ENCODE measurements at regions not wholly inside any gene's neighbourhood (a gene's known extent, or its start where the extent isn't known, plus 50 kb on each side); places are given as distances from the start of the nearest gene placed in this dataset.

DNA sequence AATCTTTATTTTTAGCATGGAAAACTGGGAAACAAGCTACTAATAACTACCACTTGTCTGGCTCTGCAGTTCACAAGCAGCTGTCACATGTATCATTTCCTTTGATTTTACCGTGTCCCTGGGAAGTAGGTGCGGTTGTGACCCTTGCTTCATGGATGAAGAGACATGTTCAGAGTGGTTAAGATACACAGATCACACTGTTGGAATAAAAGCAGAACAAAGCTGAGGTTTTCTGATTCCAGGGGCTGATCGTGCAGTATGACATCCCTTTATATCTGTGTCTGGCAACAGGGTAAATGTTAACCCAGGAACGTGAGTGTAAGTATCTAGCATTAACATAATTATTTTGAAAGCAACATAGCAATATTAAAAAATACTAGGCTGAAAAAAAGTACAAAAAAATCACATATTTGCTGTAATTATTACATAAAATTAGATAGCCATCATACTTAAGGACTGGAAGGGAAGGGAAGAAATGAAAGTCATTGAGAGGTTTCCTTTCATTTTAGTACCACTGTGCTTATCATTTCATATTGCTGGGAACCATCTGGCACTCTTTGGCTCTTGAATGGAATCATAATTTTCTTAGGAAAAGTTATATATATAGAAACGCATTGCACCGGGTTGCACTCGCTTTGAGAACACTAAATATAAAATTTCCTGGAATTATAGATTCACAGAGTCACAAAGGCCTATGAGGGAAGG lies 62.8 kb upstream of the PAXBP1 start:
- WGBS, 2 donors: 78 to 84% methylated on average over 7 of the region's 7 CpGs
- Histone ChIP-seq H3K4me3 (no peak overlapping the region), H3K27me3 (no peaks in the 10 kb centered on the region), H3K9me3 (peaks cover 0 to 13% (median 3%) of the 10 kb centered on the region in 4 donors), H3K36me3 (no peaks in the 10 kb centered on the region), H3K27ac (no peak overlapping the region), H3K4me1 (peaks cover 0 to 3% (median 0%) of the 10 kb centered on the region in 4 donors)
- TF ChIP-seq CTCF (IDR thresholded peaks at IDR 0.05): no peak
- no peak for TF ChIP-seq POLR2A (IDR thresholded peaks at IDR 0.05)
- TF ChIP-seq EP300 (IDR thresholded peaks at IDR 0.05): no peak
- no peak for DNase-seq (ENCODE audit: low spot score in 2 of 2)

DNA sequence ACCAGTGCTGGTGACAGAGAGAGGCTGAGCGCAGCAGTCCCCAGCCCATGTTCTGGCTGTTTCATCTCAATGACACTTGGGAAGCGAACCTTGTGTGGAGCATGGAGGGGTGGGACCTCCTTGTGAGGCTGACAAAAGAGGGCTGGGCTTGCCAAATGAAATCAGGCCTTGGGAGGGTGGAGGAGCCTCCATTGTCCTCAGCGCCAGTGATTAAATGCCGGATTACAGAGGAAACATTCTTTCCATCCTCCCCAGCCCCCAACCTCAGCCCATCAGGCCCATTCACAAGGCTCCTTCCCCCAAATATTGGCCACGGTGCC lies 63.3 kb upstream of the PAXBP1 start:
- 49 to 50% methylated on average over 5 of the region's 5 CpGs for WGBS, 2 donors

DNA sequence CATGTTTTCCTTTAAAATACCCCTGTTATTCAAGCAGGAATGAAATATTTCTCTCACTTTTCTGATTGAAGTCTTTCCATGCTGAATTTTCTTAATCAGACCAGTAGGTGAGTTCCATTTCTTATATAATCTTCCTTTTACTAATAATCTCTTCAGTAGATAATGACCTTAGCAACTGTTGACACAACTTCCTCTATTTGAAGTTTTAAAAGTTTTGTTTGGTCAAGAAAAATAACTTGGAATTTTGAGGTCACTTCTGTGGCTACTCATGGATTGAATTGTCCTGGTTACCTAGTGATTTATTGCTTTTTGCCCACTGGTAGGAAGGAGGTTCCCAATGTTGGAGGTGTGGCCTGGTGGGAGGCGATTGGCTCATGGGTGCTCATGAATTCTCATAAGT lies 70.6 kb upstream of the PAXBP1 start:
- no peak for DNase-seq (ENCODE audit: low spot score in 2 of 2)
- peaks cover 0 to under 1% (median 0%) of the 10 kb centered on the region in 4 donors for H3K9me3 ChIP-seq
- no peaks in the 10 kb centered on the region for H3K4me1 ChIP-seq
- H3K27ac ChIP-seq: no peak overlapping the region
- WGBS, 2 donors: 88 to 95% methylated on average over 1 of the region's 1 CpG
- no peaks in the 10 kb centered on the region for H3K36me3 ChIP-seq
- no peaks in the 10 kb centered on the region for H3K27me3 ChIP-seq
- H3K4me3 ChIP-seq: no peak overlapping the region
- TF ChIP-seq CTCF (IDR thresholded peaks at IDR 0.05) (no peak), POLR2A (IDR thresholded peaks at IDR 0.05) (no peak), EP300 (IDR thresholded peaks at IDR 0.05) (no peak)

More for the DNA sequence above, 63.3 kb upstream of the PAXBP1 start:
- TF ChIP-seq CTCF (IDR thresholded peaks at IDR 0.05) (no peak), POLR2A (IDR thresholded peaks at IDR 0.05) (no peak), EP300 (IDR thresholded peaks at IDR 0.05) (no peak)
- no peak overlapping the region for H3K27ac ChIP-seq
- H3K36me3 ChIP-seq: no peaks in the 10 kb centered on the region
- peaks cover 0 to 3% (median 0%) of the 10 kb centered on the region in 4 donors for H3K4me1 ChIP-seq
- no peaks in the 10 kb centered on the region for H3K27me3 ChIP-seq
- peaks cover 0 to 13% (median 3%) of the 10 kb centered on the region in 4 donors for H3K9me3 ChIP-seq
- DNase-seq (ENCODE audit: low spot score in 2 of 2): no peak
- no peak overlapping the region for H3K4me3 ChIP-seq

DNA sequence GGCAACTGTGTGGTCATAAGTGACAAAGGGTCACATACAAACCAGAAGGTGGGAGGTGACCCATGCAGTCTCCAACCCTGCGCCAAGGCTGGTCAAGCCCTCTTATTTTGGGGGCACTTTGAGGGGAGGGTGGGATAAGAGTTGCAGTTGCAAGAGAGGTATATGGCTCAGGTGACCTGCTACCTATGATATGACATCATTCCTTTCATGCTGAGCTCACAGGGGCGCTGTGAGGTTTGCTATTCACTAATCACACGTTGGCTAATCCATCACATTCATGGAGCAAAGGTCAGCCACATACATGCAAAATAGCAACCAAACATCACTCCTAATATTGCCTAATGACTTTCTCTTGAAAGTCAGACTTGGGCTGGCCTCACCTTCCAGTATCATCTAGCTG lies 72.0 kb upstream of the PAXBP1 start:
- H3K9me3 ChIP-seq: no peaks in the 10 kb centered on the region
- H3K27me3 ChIP-seq: no peaks in the 10 kb centered on the region
- no peaks in the 10 kb centered on the region for H3K4me1 ChIP-seq
- no peak overlapping the region for H3K27ac ChIP-seq
- no peak for DNase-seq (ENCODE audit: low spot score in 2 of 2)
- no peaks in the 10 kb centered on the region for H3K36me3 ChIP-seq
- no peak for TF ChIP-seq POLR2A (IDR thresholded peaks at IDR 0.05)
- TF ChIP-seq CTCF (IDR thresholded peaks at IDR 0.05): no peak
- TF ChIP-seq EP300 (IDR thresholded peaks at IDR 0.05): no peak
- no peak overlapping the region for H3K4me3 ChIP-seq
- 83 to 84% methylated on average over 3 of the region's 3 CpGs for WGBS, 2 donors

GRCh38 chr21:32844076-32844475 lies 72.5 kb upstream of the PAXBP1 start:
- Histone ChIP-seq H3K4me3 (no peak overlapping the region), H3K9me3 (no peaks in the 10 kb centered on the region), H3K27me3 (no peaks in the 10 kb centered on the region), H3K36me3 (no peaks in the 10 kb centered on the region), H3K27ac (no peak overlapping the region), H3K4me1 (no peaks in the 10 kb centered on the region)
- 63 to 84% methylated on average over 1 of the region's 1 CpG for WGBS, 2 donors
- DNase-seq (ENCODE audit: low spot score in 2 of 2): no peak
- TF ChIP-seq EP300 (IDR thresholded peaks at IDR 0.05): no peak
- TF ChIP-seq POLR2A (IDR thresholded peaks at IDR 0.05): no peak
- no peak for TF ChIP-seq CTCF (IDR thresholded peaks at IDR 0.05)
